Osteocyte (in vitro differentiated cells): ENCODE measurements at regions not wholly inside any gene's neighbourhood (a gene's known extent, or its start where the extent isn't known, plus 50 kb on each side); places are given as distances from the start of the nearest gene placed in this dataset.

ENCODE experiments used
- DNase-seq: peaks from one replicate; pipeline ENCODE4 v3.0.0; 2021; ENCODE audit warnings: mixed read lengths; ENCODE audit not compliant: unreplicated experiment; ENCODE audit errors: extremely low spot score
- H3K27ac Mint-ChIP-seq: one replicate; pipeline ENCODE4 v1.8.0; 2021; ENCODE audit warnings: mild to moderate bottlenecking, mixed read lengths; ENCODE audit not compliant: unreplicated experiment
- H3K27me3 Mint-ChIP-seq: one replicate; pipeline ENCODE4 v1.8.0; 2021; ENCODE audit warnings: mixed read lengths; ENCODE audit not compliant: unreplicated experiment
- H3K36me3 Mint-ChIP-seq: one replicate; pipeline ENCODE4 v1.8.0; 2021; ENCODE audit warnings: mixed read lengths; ENCODE audit not compliant: unreplicated experiment
- H3K4me1 Mint-ChIP-seq: one replicate; pipeline ENCODE4 v1.8.0; 2021; ENCODE audit warnings: mixed read lengths; ENCODE audit not compliant: unreplicated experiment
- H3K4me3 Mint-ChIP-seq: one replicate; pipeline ENCODE4 v1.8.0; 2021; ENCODE audit warnings: mild to moderate bottlenecking, moderate library complexity, mixed read lengths; ENCODE audit not compliant: unreplicated experiment
- H3K9me3 Mint-ChIP-seq: one replicate; pipeline ENCODE4 v1.8.0; 2021; ENCODE audit warnings: mixed read lengths; ENCODE audit not compliant: unreplicated experiment
- CTCF ChIP-seq: fragments of 200-600 bp; sonication (generic); IDR thresholded peaks from 2 replicates; pipeline ENCODE4 v1.5.0; 2021; ENCODE audit warnings: antibody characterized with exemption, mild to moderate bottlenecking, moderate library complexity

DNA sequence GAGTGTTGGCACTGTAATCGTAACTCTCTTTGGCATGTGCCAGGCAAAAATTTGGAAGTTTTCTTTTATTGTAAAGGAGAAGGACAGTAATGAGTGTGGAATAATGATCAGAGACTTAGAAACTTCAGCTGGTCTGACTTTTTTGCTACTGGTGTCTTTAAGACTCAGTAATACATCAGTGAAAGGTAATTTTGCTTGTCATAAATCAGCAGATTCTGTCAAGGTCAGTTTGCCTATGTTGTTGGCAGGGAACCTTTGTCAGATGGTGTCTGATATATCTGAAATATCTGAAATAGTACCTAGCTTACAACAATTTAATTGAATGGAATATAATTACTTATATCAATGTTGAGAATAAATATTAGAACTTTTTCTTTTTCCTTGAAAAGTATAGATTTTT is 516.9 kb downstream of the LRFN5 start:
- no peaks in the 10 kb centered on the region for H3K27me3 Mint-ChIP-seq
- no peak overlapping the region for H3K4me3 Mint-ChIP-seq
- H3K4me1 Mint-ChIP-seq: no peaks in the 10 kb centered on the region
- TF ChIP-seq CTCF: no peak
- no peak overlapping the region for H3K27ac Mint-ChIP-seq
- H3K36me3 Mint-ChIP-seq: no peaks in the 10 kb centered on the region
- no peak for DNase-seq
- H3K9me3 Mint-ChIP-seq: no peaks in the 10 kb centered on the region

- Mint-ChIP-seq H3K9me3 (no peaks in the 10 kb centered on the region), H3K36me3 (no peaks in the 10 kb centered on the region), H3K4me1 (no peaks in the 10 kb centered on the region), H3K4me3 (no peak overlapping the region), H3K27ac (no peak overlapping the region), H3K27me3 (peaks cover 17% of the 10 kb centered on the region)
- DNase-seq: no peak
- no peak for TF ChIP-seq CTCF
Observed at GRCh38 chr14:42113358-42114069, 506.8 kb downstream of the LRFN5 start.

GRCh38 chr14:42112108-42112507 is 505.4 kb downstream of the LRFN5 start:
- DNase-seq: no peak
- Mint-ChIP-seq H3K4me3 (no peak overlapping the region), H3K27me3 (peaks cover 25% of the 10 kb centered on the region), H3K27ac (no peak overlapping the region), H3K9me3 (no peaks in the 10 kb centered on the region), H3K4me1 (no peaks in the 10 kb centered on the region), H3K36me3 (no peaks in the 10 kb centered on the region)
- no peak for TF ChIP-seq CTCF

DNA sequence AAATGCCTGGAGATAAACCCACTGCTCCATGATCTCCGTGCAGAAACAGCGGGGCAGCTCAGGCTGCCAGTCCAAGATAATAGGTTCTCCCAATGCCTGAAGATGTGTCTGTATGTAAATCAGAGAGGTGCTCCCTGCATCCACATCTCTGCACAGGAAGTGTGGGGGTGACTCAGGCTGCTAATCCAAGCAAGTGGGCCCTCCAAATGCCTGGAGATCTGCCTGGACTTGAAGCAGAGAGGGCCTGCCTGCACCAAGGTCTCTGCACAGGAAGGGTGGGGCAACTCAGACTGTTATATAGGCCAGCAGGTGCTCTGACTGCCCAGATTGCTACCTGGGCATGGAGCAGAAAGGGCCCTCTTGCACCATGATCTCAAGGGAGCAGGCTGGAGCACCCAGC is 504.7 kb downstream of the LRFN5 start:
- DNase-seq: no peak
- no peak overlapping the region for H3K4me3 Mint-ChIP-seq
- peaks cover 26% of the 10 kb centered on the region for H3K27me3 Mint-ChIP-seq
- no peak overlapping the region for H3K27ac Mint-ChIP-seq
- H3K36me3 Mint-ChIP-seq: no peaks in the 10 kb centered on the region
- no peaks in the 10 kb centered on the region for H3K9me3 Mint-ChIP-seq
- H3K4me1 Mint-ChIP-seq: no peaks in the 10 kb centered on the region
- TF ChIP-seq CTCF: no peak

DNA sequence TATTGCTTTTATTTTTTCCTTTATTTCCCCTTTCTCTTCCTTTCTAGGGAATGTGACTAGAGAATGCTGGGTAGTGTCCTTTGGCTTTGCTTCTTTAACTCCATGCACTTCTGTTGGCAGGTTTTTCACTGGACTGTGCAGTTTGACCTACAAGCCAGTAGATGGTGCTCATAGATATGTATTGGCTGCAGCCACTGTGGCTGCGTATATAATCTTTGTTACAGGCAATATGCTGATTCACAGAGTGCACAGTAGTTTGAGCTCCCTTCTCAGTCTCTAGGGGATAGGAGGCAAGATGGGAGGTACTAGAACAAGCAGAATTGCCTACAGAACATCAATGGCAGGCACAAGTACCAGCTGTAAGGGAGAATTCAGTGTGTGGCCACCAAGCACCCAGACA is 503.5 kb downstream of the LRFN5 start:
- Mint-ChIP-seq H3K27me3 (peaks cover 22% of the 10 kb centered on the region), H3K4me3 (no peak overlapping the region), H3K9me3 (no peaks in the 10 kb centered on the region), H3K4me1 (no peaks in the 10 kb centered on the region), H3K27ac (no peak overlapping the region), H3K36me3 (no peaks in the 10 kb centered on the region)
- DNase-seq: no peak
- peak; percentile 62 for TF ChIP-seq CTCF
